ENCODE measurements at regions not wholly inside any gene's neighbourhood (a gene's known extent, or its start where the extent isn't known, plus 50 kb on each side); places are given as distances from the start of the nearest gene placed in this dataset.

GRCh38 chr2:226080334-226080733 lies 680.8 kb downstream of the NYAP2 start:
- intact Hi-C loops (cut with DNase I, micrococcal nuclease): no loop called here
- no peak for TF ChIP-seq CTCF (IDR thresholded peaks at IDR 0.05)
- H3K4me1 ChIP-seq (ENCODE audit: low read depth): no peaks in the 10 kb centered on the region

GRCh38 chr2:226079671-226080181 lies 680.2 kb downstream of the NYAP2 start:
- H3K9me3 ChIP-seq: no peaks in the 10 kb centered on the region
- H3K36me3 ChIP-seq (ENCODE audit: low read depth): no peaks in the 10 kb centered on the region
- no peaks in the 10 kb centered on the region for H3K4me1 ChIP-seq (ENCODE audit: low read depth)
- no peak overlapping the region for H3K4me3 ChIP-seq
- intact Hi-C loops (cut with DNase I, micrococcal nuclease): no loop called here
- no peak for TF ChIP-seq CTCF (IDR thresholded peaks at IDR 0.05)
- DNase-seq (no peak), ATAC-seq (no peak)

More at GRCh38 chr2:226080334-226080733, 680.8 kb downstream of the NYAP2 start:
- DNase-seq (no peak), ATAC-seq (no peak)
- Histone ChIP-seq H3K4me3 (no peak overlapping the region), H3K36me3 (ENCODE audit: low read depth) (no peaks in the 10 kb centered on the region), H3K9me3 (no peaks in the 10 kb centered on the region)

- no peak overlapping the region for H3K4me3 ChIP-seq
- H3K9me3 ChIP-seq: no peaks in the 10 kb centered on the region
- intact Hi-C loops (cut with DNase I, micrococcal nuclease): no loop called here
- ATAC-seq: no peak
- no peak for DNase-seq
- H3K36me3 ChIP-seq (ENCODE audit: low read depth): no peaks in the 10 kb centered on the region
- H3K4me1 ChIP-seq (ENCODE audit: low read depth): no peaks in the 10 kb centered on the region
- no peak for TF ChIP-seq CTCF (IDR thresholded peaks at IDR 0.05)
Observed at GRCh38 chr2:226079196-226079595, 679.7 kb downstream of the NYAP2 start.

GRCh38 chr2:226078666-226079065 lies 679.2 kb downstream of the NYAP2 start:
- Histone ChIP-seq H3K9me3 (no peaks in the 10 kb centered on the region), H3K4me1 (ENCODE audit: low read depth) (no peaks in the 10 kb centered on the region), H3K36me3 (ENCODE audit: low read depth) (no peaks in the 10 kb centered on the region), H3K4me3 (no peak overlapping the region)
- TF ChIP-seq CTCF (IDR thresholded peaks at IDR 0.05): no peak
- DNase-seq: no peak
- intact Hi-C loops (cut with DNase I, micrococcal nuclease): no loop called here
- no peak for ATAC-seq

- Histone ChIP-seq H3K4me3 (no peak overlapping the region), H3K4me1 (ENCODE audit: low read depth) (no peaks in the 10 kb centered on the region), H3K36me3 (ENCODE audit: low read depth) (no peaks in the 10 kb centered on the region), H3K9me3 (no peaks in the 10 kb centered on the region)
- intact Hi-C loops (cut with DNase I, micrococcal nuclease): no loop called here
- no peak for DNase-seq
- TF ChIP-seq CTCF (IDR thresholded peaks at IDR 0.05): no peak
- ATAC-seq: no peak
Observed at GRCh38 chr2:226077841-226078240, 678.3 kb downstream of the NYAP2 start.

- DNase-seq (no peak), ATAC-seq (no peak)
- H3K36me3 ChIP-seq (ENCODE audit: low read depth): no peaks in the 10 kb centered on the region
- intact Hi-C loops (cut with DNase I, micrococcal nuclease): no loop called here
- no peaks in the 10 kb centered on the region for H3K9me3 ChIP-seq
- no peak for TF ChIP-seq CTCF (IDR thresholded peaks at IDR 0.05)
- H3K4me3 ChIP-seq: no peak overlapping the region
- H3K4me1 ChIP-seq (ENCODE audit: low read depth): no peaks in the 10 kb centered on the region
Observed at GRCh38 chr2:226077031-226077430, 677.5 kb downstream of the NYAP2 start.
